ENCODE measurements at regions not wholly inside any gene's neighbourhood (a gene's known extent, or its start where the extent isn't known, plus 50 kb on each side); places are given as distances from the start of the nearest gene placed in this dataset.

DNA sequence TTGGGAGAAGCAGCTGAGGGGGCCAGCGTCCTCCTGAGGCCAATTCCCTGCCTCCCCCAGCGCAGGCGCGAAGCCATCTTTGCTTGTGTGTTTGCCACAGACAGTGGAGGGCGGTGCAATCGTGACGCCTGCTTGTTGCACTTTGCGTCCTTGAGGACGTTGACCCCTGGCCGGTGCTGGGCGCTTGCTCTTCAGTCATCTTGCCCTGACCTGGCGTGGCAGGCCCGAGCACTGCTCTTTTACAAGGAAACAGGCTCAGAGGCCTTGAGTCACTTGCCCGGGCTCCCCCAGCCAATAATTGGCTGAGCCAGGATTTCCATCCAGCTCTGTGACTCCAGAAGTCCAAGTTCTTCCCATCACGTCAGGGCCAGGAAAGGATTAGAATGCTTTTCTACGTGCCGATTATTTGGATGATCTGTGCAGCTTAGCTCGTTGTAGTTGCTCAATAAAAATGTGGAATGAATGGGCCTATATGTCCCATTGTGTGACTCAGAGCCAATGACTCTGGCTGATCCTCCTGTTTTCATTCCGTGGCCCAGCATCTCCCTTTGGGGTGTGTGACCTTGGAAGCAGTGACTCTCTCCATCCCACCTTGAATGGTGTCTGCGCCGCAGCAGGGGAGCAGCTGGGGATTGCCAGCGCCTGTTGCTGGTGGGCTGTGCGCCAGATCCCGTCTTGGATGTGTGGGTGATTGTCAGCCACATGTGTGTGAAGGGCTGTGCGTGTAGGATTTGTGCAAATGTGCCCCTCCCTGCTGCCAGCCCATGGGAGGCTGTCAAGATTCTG, 214.1 kb downstream of the SEC14L1 start (continued):
- TF ChIP-seq, protein P1, sequence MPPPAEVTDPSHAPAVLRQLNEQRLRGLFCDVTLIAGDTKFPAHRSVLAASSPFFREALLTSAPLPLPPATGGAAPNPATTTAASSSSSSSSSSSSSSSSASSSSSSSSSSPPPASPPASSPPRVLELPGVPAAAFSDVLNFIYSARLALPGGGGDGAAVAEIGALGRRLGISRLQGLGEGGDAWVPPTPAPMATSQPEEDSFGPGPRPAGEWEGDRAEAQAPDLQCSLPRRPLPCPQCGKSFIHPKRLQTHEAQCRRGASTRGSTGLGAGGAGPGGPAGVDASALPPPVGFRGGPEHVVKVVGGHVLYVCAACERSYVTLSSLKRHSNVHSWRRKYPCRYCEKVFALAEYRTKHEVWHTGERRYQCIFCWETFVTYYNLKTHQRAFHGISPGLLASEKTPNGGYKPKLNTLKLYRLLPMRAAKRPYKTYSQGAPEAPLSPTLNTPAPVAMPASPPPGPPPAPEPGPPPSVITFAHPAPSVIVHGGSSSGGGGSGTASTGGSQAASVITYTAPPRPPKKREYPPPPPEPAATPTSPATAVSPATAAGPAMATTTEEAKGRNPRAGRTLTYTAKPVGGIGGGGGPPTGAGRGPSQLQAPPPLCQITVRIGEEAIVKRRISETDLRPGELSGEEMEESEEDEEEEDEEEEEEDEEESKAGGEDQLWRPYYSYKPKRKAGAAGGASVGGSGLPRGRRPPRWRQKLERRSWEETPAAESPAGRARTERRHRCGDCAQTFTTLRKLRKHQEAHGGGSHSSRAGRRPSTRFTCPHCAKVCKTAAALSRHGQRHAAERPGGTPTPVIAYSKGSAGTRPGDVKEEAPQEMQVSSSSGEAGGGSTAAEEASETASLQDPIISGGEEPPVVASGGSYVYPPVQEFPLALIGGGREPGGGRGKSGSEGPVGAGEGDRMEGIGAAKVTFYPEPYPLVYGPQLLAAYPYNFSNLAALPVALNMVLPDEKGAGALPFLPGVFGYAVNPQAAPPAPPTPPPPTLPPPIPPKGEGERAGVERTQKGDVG (CRISPR knock-in tag; IDR thresholded peaks at IDR 0.05; ENCODE audit: borderline replicate concordance), result peak; percentile 76; the same call in 1 of the 2 replicates
- TF ChIP-seq ZNF253 (CRISPR knock-in tag; IDR thresholded peaks at IDR 0.05; ENCODE audit: borderline replicate concordance) (0 out of 2 replicates have a peak, but pooled peaks have one; percentile 39), ZNF644 (CRISPR knock-in tag; IDR thresholded peaks at IDR 0.05; ENCODE audit: low read depth) (peak; percentile 53; the same call in 1 of the 2 replicates), ARNT2 (CRISPR knock-in tag; IDR thresholded peaks at IDR 0.05; ENCODE audit: low read depth) (peak; percentile 74; the same call in 1 of the 2 replicates), RBM22 (optimal IDR thresholded peaks at IDR 0.05; ENCODE audit: low read length) (peak; percentile 90), AGO1 (IDR thresholded peaks at IDR 0.05; ENCODE audit: low read depth, low read length, poor library complexity, severe bottlenecking) (no peak), ZNF337 (CRISPR knock-in tag; IDR thresholded peaks at IDR 0.05; ENCODE audit: borderline replicate concordance, low read depth) (no peak), ZNF562 (CRISPR knock-in tag; IDR thresholded peaks at IDR 0.05; ENCODE audit: borderline replicate concordance) (no peak), TFDP2 (CRISPR knock-in tag; IDR thresholded peaks at IDR 0.05) (peak; percentile 68), ZNF598 (CRISPR knock-in tag; IDR thresholded peaks at IDR 0.05; ENCODE audit: borderline replicate concordance) (no peak), BRD4 (CRISPR knock-in tag; IDR thresholded peaks at IDR 0.05) (0 out of 2 replicates have a peak, but pooled peaks have one; percentile 32), FOXO1 (CRISPR knock-in tag; IDR thresholded peaks at IDR 0.05) (peak; percentile 94), SALL2 (CRISPR knock-in tag; IDR thresholded peaks at IDR 0.05) (peak; percentile 60), ZNF652 (CRISPR knock-in tag; IDR thresholded peaks at IDR 0.05; ENCODE audit: borderline replicate concordance, low read depth) (peak; percentile 58), THAP11 (CRISPR knock-in tag; IDR thresholded peaks at IDR 0.05) (peak; percentile 81), WIZ (CRISPR knock-in tag; IDR thresholded peaks at IDR 0.05) (no peak), SALL1 (CRISPR knock-in tag; IDR thresholded peaks at IDR 0.05) (peak; percentile 87)
- TF ChIP-seq, protein P2, sequence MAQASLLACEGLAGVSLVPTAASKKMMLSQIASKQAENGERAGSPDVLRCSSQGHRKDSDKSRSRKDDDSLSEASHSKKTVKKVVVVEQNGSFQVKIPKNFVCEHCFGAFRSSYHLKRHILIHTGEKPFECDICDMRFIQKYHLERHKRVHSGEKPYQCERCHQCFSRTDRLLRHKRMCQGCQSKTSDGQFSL (CRISPR knock-in tag; IDR thresholded peaks at IDR 0.05), result peak; percentile 68; the same call in 1 of the 2 replicates

Data from HepG2 (cell line).